22Rv1 (cell line): ENCODE measurements at regions not wholly inside any gene's neighbourhood (a gene's known extent, or its start where the extent isn't known, plus 50 kb on each side); places are given as distances from the start of the nearest gene placed in this dataset.
"Not testable (repeated sequence)": the region's sequence is repeated elsewhere in the genome, so short reads cannot be mapped to it uniquely, and the experiment has no call there.

Experiments
- H3K27ac ChIP-seq: fragments of 450-650 bp; 2 replicates; pipeline ENCODE4 v1.5.1; 2017
- ZFX ChIP-seq: fragments of 450-650 bp; IDR thresholded peaks from 2 replicates; pipeline ENCODE4 v1.6.1; 2017; ENCODE audit warnings: antibody characterized with exemption, borderline replicate concordance
- TF ChIP-seq, protein P1 (sequence below): fragments of 450-650 bp; IDR thresholded peaks from 2 replicates; pipeline ENCODE4 v1.5.1; 2017; ENCODE audit warnings: mild to moderate bottlenecking

DNA sequence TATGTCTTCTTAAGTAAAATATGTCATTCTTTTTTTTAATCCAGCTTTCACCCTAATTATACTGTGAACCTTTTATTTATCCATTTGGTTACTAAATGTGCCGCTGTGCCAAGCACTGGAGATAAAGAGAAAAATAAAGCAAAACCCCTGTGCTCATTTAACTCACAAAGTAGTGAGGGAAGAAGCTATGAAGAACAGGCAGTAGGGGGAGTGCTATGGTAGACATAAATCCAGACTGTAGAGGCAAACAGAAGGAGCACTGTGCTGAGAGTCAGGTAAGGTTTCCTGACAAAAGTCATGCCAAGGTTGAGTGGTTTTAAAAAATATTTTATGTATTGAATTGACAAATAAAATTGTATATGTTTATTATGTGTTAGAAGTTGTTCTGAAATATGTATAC, 188.5 kb upstream of the SYT10 start:
- H3K27ac ChIP-seq = no peak overlapping the region
- TF ChIP-seq, protein P1, sequence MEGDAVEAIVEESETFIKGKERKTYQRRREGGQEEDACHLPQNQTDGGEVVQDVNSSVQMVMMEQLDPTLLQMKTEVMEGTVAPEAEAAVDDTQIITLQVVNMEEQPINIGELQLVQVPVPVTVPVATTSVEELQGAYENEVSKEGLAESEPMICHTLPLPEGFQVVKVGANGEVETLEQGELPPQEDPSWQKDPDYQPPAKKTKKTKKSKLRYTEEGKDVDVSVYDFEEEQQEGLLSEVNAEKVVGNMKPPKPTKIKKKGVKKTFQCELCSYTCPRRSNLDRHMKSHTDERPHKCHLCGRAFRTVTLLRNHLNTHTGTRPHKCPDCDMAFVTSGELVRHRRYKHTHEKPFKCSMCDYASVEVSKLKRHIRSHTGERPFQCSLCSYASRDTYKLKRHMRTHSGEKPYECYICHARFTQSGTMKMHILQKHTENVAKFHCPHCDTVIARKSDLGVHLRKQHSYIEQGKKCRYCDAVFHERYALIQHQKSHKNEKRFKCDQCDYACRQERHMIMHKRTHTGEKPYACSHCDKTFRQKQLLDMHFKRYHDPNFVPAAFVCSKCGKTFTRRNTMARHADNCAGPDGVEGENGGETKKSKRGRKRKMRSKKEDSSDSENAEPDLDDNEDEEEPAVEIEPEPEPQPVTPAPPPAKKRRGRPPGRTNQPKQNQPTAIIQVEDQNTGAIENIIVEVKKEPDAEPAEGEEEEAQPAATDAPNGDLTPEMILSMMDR = peak; percentile 44
- TF ChIP-seq ZFX = no peak

DNA sequence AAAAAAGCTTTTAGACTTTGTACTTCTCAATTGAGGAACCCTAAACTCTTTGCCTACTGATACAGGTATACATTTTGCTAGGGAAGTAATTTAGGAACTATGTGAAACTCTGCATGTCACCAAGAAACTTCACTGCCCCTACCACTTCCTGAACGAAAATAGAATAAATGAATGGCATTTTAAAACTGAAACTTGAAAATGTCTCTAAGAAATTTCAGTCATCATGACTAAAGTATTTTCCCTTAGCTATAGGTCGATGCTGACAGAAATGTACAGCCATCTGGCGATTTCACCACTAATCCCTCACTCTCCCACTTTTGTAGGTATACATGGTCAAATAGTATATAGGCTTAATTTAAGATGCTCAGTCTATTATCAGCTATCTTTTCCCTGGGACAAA, 194.9 kb upstream of the SYT10 start:
- H3K27ac ChIP-seq = no peak overlapping the region
- TF ChIP-seq ZFX = no peak
- TF ChIP-seq, protein P1 = no peak

DNA sequence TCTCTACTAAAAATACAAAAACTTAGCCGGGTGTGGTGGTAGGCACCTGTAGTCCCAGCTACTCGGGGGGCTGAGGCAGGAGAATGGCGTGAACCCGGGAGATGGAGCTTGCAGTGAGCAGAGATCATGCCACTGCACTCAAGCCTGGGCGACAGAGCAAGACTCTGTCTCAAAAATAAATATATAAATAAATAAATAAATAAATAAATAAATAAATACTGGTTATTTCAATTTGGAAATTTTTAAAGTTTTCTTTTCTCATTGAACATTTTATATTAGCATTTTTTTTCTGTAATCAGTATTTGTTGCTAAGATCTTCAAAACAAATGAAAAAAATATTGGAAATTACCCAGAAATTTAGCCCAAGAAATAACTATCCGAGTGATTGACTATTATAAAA, 197.3 kb upstream of the SYT10 start:
- not testable (repeated sequence) for H3K27ac ChIP-seq

DNA sequence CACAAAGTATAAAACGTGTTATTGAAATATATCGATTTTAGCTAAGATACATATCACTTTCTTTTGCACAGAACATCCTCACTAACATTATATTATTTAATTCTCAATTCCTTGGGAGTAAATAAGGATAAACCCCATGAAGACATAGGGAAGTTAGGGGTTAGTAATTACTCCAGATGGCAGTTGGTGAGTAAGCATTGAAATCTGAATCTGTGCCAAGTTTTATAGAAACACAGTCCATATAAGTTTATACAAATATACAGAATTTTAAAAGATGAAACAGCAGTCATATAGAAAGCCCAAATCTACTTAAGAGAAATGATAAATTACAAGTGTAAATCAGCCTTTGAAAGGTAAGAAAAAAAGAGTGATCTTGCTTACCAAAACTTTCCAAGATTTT, 200.4 kb upstream of the SYT10 start:
- TF ChIP-seq, protein P1 = no peak
- no peak for TF ChIP-seq ZFX
- H3K27ac ChIP-seq = no peak overlapping the region

DNA sequence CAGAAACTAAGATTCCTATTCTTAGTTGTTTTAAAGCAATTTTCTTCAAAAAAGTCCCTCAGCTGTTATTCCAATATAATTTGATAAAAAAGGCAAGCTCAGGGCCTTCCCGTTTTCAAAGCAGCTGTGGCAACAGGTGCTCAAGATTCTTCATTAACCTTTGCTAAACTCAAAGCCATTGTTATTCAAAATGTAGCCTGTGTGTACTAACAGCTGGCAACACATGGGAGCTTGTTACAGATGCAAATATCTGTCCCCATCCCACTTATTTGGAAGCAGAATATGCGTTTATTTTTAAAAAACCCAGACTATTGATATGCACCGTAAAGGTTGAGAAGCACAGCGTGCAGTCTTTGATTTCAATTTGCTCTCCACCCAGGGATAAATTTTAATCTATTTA, 210.4 kb upstream of the SYT10 start:
- TF ChIP-seq, protein P1 = no peak
- no peak for TF ChIP-seq ZFX
- no peak overlapping the region for H3K27ac ChIP-seq

DNA sequence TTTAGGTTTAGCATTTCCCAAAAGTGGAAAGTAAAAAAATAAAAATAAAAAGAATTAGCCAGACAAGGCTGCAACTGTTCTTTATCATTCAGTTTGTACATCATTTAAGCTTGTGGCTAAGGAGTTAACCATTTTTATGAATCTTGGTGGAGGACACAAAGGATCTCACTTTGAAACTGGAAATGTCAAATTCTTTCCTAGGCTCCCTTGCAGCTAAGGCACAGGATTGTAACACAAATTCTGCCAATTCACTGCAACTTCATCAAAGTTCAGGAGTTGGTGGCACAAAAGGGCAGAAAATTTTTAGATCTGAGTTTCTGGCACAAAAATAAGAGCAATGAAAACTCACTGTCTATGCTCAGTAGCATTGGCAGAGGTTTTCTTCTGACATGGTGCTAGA, 211.2 kb upstream of the SYT10 start:
- no peak for TF ChIP-seq ZFX
- TF ChIP-seq, protein P1 = no peak
- no peak overlapping the region for H3K27ac ChIP-seq

DNA sequence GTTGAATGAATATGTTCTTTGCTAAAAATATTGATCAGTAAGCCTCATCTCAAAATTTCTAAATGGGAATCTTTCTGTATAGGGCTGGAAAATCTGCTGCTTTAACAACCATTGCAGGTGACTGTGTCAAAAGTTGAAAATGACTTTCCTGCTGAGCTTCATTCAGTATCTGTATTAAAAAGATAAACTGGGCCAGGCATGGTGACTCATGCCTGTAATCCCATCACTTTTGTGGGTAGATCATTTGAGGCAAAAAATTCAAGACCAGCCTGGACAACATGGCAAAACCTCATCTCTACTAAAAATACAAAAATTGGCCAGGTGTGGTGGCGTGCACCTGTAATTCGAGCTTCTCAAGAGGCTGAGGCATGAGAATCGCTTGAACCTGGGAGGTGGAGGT, 213.7 kb upstream of the SYT10 start:
- TF ChIP-seq ZFX = no peak
- TF ChIP-seq, protein P1 = no peak
- no peak overlapping the region for H3K27ac ChIP-seq

DNA sequence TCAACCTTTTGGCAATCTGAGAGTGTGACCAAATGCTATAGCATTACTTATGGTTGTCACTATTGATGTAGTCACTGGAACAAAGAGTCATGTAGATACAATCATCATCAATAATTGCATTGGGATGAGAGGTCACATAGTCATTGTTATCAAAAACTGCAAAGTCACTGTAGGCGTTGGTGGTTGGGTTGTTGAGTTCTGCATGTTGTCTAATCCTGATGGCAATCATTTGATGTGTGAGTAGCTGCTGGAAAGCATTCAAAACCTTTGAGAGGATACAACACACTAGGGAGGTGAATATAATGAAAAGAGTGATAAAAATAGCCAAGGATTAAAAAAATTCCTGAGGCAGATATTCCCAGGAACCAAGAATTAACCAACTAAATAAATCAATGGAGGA, 214.7 kb upstream of the SYT10 start:
- no peak overlapping the region for H3K27ac ChIP-seq
- TF ChIP-seq, protein P1 = no peak
- no peak for TF ChIP-seq ZFX
